D721Med (cell line): ENCODE measurements at regions not wholly inside any gene's neighbourhood (a gene's known extent, or its start where the extent isn't known, plus 50 kb on each side); places are given as distances from the start of the nearest gene placed in this dataset.

ENCODE experiments used
- DNase-seq: peaks from one replicate; pipeline ENCODE4 v3.0.0; 2011; ENCODE audit warnings: low spot score; ENCODE audit not compliant: insufficient read length
- FAIRE-seq: peaks from 2 replicates; lab custom pipeline; 2011; peaks lifted over from hg19 to GRCh38; lab: Jason Lieb, UNC
- TF ChIP-seq, protein P1 (sequence below): IDR thresholded peaks from 2 replicates; pipeline ENCODE4 v1.5.1; 2012; ENCODE audit warnings: mild to moderate bottlenecking, control low read depth; ENCODE audit not compliant: insufficient read depth; ENCODE audit errors: missing control alignments

DNA sequence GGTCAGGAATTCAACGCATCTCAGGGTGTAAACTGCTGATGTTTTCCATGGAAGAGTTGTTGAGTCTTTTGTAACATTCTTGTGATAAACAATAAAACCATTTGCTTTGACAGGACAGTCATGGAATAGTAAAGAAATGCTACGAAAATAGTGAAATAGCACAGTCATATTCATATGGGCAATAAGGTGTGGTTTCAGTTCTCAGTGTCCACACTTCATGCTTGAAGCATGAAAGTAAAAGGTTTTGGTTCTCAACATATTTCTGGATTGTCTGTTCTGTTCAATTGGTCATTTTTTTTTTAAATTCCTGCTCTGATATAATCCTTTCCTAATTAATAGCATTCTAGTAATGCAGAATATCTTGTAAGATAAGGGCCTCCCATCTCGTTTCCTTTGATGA, 467.6 kb upstream of the ZNF608 start:
- TF ChIP-seq, protein P1, sequence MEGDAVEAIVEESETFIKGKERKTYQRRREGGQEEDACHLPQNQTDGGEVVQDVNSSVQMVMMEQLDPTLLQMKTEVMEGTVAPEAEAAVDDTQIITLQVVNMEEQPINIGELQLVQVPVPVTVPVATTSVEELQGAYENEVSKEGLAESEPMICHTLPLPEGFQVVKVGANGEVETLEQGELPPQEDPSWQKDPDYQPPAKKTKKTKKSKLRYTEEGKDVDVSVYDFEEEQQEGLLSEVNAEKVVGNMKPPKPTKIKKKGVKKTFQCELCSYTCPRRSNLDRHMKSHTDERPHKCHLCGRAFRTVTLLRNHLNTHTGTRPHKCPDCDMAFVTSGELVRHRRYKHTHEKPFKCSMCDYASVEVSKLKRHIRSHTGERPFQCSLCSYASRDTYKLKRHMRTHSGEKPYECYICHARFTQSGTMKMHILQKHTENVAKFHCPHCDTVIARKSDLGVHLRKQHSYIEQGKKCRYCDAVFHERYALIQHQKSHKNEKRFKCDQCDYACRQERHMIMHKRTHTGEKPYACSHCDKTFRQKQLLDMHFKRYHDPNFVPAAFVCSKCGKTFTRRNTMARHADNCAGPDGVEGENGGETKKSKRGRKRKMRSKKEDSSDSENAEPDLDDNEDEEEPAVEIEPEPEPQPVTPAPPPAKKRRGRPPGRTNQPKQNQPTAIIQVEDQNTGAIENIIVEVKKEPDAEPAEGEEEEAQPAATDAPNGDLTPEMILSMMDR = no peak
- FAIRE-seq = no peak
- no peak for DNase-seq

DNA sequence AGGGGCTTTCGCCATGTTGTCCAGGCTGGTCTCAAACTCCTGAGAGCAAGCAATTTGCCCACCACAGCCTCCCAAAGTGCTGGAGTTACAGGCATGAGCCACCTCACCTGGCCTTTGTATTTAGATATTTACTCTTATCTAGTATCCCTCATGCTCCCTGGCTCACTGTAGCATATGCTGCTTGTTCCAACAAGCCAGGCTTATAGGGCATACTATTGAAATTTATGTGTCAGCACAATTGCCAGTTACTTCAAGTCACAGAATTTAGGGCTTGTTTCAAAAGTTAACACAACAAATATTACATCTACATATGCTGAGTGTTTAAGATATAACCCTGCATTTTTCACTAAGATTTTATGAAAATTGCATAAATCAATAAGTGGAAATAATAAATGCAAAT, 469.2 kb upstream of the ZNF608 start:
- DNase-seq (no peak), FAIRE-seq (peak; percentile 25)
- TF ChIP-seq, protein P1 = no peak

- DNase-seq = no peak
- TF ChIP-seq, protein P1 = no peak
- no peak for FAIRE-seq
Observed at GRCh38 chr5:125219710-125220109, 473.3 kb upstream of the ZNF608 start.

- TF ChIP-seq, protein P1 = no peak
- FAIRE-seq (no peak), DNase-seq (no peak)
Observed at GRCh38 chr5:125220284-125220683, 473.8 kb upstream of the ZNF608 start.

DNA sequence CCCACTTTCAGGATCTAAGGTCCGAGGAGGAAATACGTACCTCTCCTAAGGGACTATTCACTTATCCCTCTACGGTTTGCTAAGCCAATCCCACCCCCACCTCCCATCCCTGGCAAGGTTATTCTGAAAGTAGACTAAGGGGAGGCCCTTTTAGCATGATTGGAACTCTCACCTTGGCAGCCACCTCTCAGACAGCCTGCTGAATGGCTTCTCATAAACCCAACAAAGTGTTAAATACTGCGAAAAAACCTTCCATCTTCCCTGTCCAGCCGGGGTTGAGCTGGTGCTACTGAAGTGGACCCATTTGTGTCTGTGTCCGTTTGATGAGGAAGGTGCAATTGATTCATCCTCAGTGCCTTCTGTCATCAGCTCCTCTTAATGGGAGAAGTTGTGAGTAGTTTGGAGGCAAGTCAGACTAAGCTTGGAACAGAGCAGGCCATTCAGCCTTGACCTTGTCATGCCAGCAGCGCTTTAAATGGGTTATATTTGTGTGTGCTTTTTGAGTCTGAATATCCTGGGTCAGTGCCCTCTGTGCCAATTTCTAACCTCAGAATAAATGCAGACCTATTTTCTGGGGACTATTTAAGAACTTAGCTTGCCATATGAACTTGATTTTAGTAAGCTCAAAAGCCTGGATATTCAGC, 476.3 kb upstream of the ZNF608 start:
- no peak for FAIRE-seq
- DNase-seq = no peak
- TF ChIP-seq, protein P1 = no peak

- TF ChIP-seq, protein P1 = no peak
- no peak for DNase-seq
- FAIRE-seq = no peak
Observed at GRCh38 chr5:125225424-125225823, 479.0 kb upstream of the ZNF608 start.

DNA sequence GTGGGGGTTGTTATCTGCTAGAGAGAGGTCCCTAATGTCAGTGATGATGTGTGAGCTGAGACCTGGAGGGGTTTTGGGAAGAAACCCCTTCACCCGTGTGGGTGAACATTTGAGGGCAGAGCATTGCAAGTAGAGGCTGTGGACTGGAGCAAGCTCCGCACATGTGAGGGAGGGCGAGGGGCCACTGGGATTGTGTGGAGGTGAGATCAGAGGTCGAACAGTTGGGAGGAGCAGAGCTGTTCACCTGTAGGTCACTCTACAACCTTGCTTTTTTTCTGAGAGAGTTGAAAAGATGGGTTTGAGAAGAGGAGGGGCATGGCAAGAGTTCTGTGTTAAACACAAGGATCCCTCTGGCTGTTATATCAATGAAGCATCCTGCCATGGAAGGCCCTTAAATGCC, 480.4 kb upstream of the ZNF608 start:
- no peak for FAIRE-seq
- no peak for DNase-seq
- TF ChIP-seq, protein P1 = no peak
